AG09309 (cell line): ENCODE measurements at regions not wholly inside any gene's neighbourhood (a gene's known extent, or its start where the extent isn't known, plus 50 kb on each side); places are given as distances from the start of the nearest gene placed in this dataset.

Source experiments
- DNase-seq: peaks from one replicate; pipeline ENCODE4 v3.0.0-alpha.2; 2010; ENCODE audit warnings: low read depth
- H3K4me3 ChIP-seq: 2 replicates; pipeline ENCODE4 v1.5.1; 2011; ENCODE audit warnings: mild to moderate bottlenecking, low read depth, low read length, moderate library complexity; ENCODE audit not compliant: control insufficient read depth
- TF ChIP-seq, protein P1 (sequence below): IDR thresholded peaks from 2 replicates; pipeline ENCODE4 v1.5.1; 2011; ENCODE audit warnings: mild to moderate bottlenecking, low read depth, low read length, inconsistent platforms; ENCODE audit not compliant: insufficient read depth, control insufficient read depth; ENCODE audit errors: missing control alignments

DNA sequence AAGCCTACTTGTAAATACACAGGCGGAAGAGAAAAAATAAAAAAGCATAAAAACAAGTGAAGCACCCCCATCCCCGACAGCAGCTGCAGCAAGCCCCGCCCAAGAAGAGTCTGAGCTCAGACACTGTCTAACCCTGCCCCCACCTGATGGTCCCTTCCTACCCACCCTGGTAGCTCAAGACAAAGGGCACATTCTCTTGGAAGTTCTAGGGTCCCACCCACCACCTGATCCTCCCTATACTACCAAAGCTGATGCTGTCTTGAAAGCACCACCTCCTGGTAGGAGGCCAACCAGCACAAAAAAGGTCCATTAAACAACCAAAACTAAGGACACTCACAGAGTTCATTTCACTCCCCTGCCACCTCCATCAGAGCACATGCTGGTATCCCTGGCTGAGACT, 308.2 kb downstream of the KLHL13 start:
- no peak for DNase-seq
- H3K4me3 ChIP-seq: no peak overlapping the region

DNA sequence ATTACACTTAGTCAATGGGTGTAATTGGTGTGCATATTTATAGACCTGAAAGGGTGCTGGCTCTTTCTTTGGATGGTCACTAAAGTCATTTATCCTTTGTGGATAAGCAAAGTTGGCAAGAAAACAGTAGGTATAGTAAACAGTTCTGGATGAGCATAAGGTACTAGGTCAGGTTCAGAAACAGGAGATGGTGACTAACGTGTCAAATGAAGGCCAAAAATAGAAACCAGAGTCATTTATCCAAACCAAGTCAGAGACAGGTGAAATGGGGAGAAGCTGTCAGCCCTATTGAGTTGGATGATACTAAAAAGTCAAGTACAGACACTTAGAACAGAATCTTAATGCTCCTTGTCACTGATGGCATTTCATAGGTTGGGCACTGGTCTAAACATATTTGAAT, 313.1 kb downstream of the KLHL13 start:
- DNase-seq: no peak
- no peak overlapping the region for H3K4me3 ChIP-seq
- TF ChIP-seq, protein P1, sequence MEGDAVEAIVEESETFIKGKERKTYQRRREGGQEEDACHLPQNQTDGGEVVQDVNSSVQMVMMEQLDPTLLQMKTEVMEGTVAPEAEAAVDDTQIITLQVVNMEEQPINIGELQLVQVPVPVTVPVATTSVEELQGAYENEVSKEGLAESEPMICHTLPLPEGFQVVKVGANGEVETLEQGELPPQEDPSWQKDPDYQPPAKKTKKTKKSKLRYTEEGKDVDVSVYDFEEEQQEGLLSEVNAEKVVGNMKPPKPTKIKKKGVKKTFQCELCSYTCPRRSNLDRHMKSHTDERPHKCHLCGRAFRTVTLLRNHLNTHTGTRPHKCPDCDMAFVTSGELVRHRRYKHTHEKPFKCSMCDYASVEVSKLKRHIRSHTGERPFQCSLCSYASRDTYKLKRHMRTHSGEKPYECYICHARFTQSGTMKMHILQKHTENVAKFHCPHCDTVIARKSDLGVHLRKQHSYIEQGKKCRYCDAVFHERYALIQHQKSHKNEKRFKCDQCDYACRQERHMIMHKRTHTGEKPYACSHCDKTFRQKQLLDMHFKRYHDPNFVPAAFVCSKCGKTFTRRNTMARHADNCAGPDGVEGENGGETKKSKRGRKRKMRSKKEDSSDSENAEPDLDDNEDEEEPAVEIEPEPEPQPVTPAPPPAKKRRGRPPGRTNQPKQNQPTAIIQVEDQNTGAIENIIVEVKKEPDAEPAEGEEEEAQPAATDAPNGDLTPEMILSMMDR: no peak

More for the DNA sequence above, 308.2 kb downstream of the KLHL13 start:
- TF ChIP-seq, protein P1: no peak

DNA sequence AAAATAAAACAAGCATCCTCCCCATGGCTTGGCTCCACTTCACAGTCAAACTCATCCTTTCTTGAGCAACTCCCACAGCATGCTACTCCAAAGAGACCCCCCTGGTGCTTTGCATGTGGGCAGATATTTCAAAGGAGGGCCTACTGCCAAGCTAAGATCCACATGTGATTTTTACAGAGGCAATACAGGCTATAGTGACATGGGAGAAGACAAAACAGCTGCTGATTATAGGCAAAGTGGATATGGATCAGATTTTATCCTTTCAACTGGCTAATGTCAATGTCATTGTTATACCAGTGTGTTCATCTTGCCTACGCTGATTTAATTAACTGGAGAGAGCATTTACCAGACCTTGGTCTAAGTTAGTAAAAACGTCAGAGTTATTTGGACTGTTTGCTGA, 328.3 kb downstream of the KLHL13 start:
- no peak for DNase-seq
- TF ChIP-seq, protein P1: no peak
- H3K4me3 ChIP-seq: no peak overlapping the region

DNA sequence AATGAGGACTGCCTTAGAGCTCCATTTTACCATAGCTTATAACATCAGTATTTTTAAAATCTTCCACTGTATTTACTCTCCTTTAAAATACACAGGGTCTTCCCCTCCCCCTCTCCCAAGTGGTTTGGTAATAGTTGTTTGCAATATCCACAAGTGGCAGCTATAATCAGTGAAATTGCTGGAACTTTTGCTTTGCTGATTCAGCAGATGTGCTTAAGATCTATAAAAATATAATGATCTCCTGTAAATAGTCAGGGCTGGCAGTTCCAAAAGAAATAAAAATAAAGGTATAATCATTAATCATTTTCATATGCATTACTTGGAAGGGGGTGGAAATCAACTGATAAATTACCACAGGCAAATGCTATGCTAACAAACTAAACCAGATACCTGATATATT, 345.2 kb downstream of the KLHL13 start:
- no peak overlapping the region for H3K4me3 ChIP-seq
- no peak for DNase-seq
- TF ChIP-seq, protein P1: no peak

DNA sequence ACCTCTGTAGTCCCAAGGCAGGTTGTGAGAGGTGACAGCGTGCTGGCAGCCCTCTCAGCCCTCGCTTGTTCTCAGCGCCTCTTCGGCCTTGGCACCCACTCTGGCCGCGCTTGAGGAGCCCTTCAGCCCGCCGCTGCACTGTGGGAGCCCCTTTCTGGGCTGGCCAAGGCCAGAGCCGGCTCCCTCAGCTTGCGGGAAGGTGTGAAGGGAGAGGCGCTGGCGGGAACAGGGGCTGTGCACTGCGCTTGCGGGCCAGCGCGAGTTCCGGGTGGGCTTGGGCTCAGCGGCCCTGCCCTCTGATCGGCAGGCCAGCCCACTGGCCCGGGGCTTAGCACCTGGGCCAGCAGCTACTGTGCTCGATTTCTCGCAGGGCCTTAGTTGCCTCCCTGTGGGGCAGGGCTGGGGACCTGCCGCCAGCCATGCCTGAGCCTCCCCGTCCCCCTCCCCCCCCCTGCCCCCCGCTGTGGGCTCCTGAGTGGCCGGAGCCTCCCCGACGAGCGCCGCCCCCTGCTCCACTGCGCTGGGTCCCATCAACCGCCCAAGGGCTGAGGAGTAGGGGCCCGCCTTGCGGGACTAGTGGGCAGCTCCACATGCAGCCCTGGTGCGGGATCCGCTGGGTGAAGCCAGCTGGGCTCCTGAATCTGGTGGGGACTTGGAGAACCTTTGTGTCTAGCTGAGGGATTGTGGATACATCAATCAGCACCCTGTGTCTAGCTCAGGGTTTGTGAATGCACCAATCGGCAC, 347.6 kb downstream of the KLHL13 start:
- TF ChIP-seq, protein P1: no peak
- DNase-seq: no peak
- H3K4me3 ChIP-seq: no peak overlapping the region

DNA sequence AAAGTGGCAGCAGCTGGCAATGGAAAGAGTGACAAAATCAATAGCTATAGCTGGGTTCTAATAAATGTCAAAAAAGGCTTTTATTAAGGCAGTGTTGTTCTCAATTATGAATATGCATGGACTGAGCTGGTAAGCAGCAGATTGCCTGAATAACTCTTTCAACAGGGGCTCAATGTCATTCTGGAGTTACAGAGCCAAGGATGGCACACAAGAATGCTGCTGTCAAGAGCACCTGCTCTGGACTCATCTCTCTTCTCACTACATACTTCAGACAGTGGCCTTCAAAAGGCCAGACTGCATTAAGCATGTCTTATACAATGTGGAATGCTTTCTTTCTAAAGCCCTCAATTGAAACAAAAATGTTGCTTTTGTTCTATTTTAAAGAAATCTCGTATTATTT, 351.4 kb downstream of the KLHL13 start:
- no peak overlapping the region for H3K4me3 ChIP-seq
- no peak for DNase-seq
- TF ChIP-seq, protein P1: no peak
